IMR-90 (cell line): ENCODE measurements at regions not wholly inside any gene's neighbourhood (a gene's known extent, or its start where the extent isn't known, plus 50 kb on each side); places are given as distances from the start of the nearest gene placed in this dataset.

Experiments used
- ATAC-seq: fragments of 200-7000 bp; cut with Tn5 transposase; 2 replicates; pipeline ENCODE4 v1.9.1; 2020; ENCODE audit warnings: low read depth, mild to moderate bottlenecking, moderate library complexity
- BruUV-seq: library from RNA; stranded (reverse); fragments of 400-500 nt; replicated peaks from 2 replicates; lab custom pipeline; 2021; lab: Mats Ljungman, UMichigan
- CTCF ChIA-PET: fragments of 300-600 bp; formaldehyde crosslinking; extraction: SDS; loops from one replicate; lab custom pipeline; 2021; ENCODE audit warnings: antibody characterized with exemption; lab: Yijun Ruan, JAX
- POLR2A ChIA-PET: fragments of 300-600 bp; sonication (Branson Sonifier 250); formaldehyde crosslinking; loops from one replicate; lab custom pipeline; 2022; ENCODE audit warnings: antibody characterized with exemption; ENCODE audit not compliant: unreplicated experiment; lab: Charles Lee
- DNase-seq: peaks from one replicate; pipeline ENCODE4 v3.0.0; 2013
- H2AFZ ChIP-seq: replicated peaks from 2 replicates; pipeline ENCODE3; 2013; ENCODE audit warnings: low read length, mild to moderate bottlenecking; ENCODE audit not compliant: poor library complexity
- H2AK5ac ChIP-seq: 2 replicates; pipeline ENCODE4 v1.6.1; 2013; ENCODE audit warnings: low read depth, low read length, inconsistent platforms
- H2AK9ac ChIP-seq: replicated peaks from 2 replicates; pipeline ENCODE3; 2013; ENCODE audit warnings: mild to moderate bottlenecking, low read depth, low read length, moderate library complexity; ENCODE audit not compliant: poor library complexity
- H2BK120ac ChIP-seq: 2 replicates; pipeline ENCODE4 v1.6.1; 2013; ENCODE audit warnings: low read depth, low read length, inconsistent platforms
- H2BK15ac ChIP-seq: 3 replicates; pipeline ENCODE4 v1.6.1; 2013; ENCODE audit warnings: low read depth, low read length, inconsistent platforms
- H2BK20ac ChIP-seq: 2 replicates; pipeline ENCODE4 v1.6.1; 2013; ENCODE audit warnings: low read depth, mild to moderate bottlenecking, inconsistent platforms, low read length, moderate library complexity
- H2BK5ac ChIP-seq: 2 replicates; pipeline ENCODE4 v1.6.1; 2013; ENCODE audit warnings: mild to moderate bottlenecking, low read depth, low read length, inconsistent platforms; ENCODE audit not compliant: poor library complexity, severe bottlenecking
- H3K14ac ChIP-seq: replicated peaks from 2 replicates; pipeline ENCODE4 v1.6.1; 2013; ENCODE audit warnings: low read depth, low read length, inconsistent platforms
- H3K18ac ChIP-seq: 2 replicates; pipeline ENCODE4 v1.6.1; 2013; ENCODE audit warnings: low read depth, low read length, control low read depth
- H3K23ac ChIP-seq: 2 replicates; pipeline ENCODE4 v1.6.1; 2013; ENCODE audit warnings: low read depth, low read length, inconsistent platforms
- H3K27ac ChIP-seq: 2 replicates; pipeline ENCODE4 v1.5.1; 2013; ENCODE audit warnings: mild to moderate bottlenecking, control low read depth, low read length; ENCODE audit not compliant: insufficient read depth
- H3K27me3 ChIP-seq: 2 replicates; pipeline ENCODE4 v1.6.1; 2013; ENCODE audit warnings: low read length; ENCODE audit not compliant: control insufficient read depth, insufficient read depth
- H3K36me3 ChIP-seq: 2 replicates; pipeline ENCODE4 v1.6.1; 2013; ENCODE audit warnings: low read length, mixed read lengths; ENCODE audit not compliant: control insufficient read depth, insufficient read depth
- H3K4ac ChIP-seq: 2 replicates; pipeline ENCODE4 v1.6.1; 2013; ENCODE audit warnings: low read depth, low read length, inconsistent platforms
- H3K4me1 ChIP-seq: 2 replicates; pipeline ENCODE4 v1.6.1; 2013; ENCODE audit warnings: low read length, mixed read lengths; ENCODE audit not compliant: control insufficient read depth, insufficient read depth
- H3K4me2 ChIP-seq: 2 replicates; pipeline ENCODE4 v1.6.1; 2013; ENCODE audit warnings: low read depth, mild to moderate bottlenecking, control low read depth, low read length, moderate library complexity
- H3K4me3 ChIP-seq: 2 replicates; pipeline ENCODE4 v1.5.1; 2013; ENCODE audit warnings: low read depth, mild to moderate bottlenecking, control low read depth, low read length, moderate library complexity; ENCODE audit not compliant: insufficient read depth
- H3K56ac ChIP-seq: 2 replicates; pipeline ENCODE4 v1.6.1; 2013; ENCODE audit warnings: low read length, inconsistent platforms; ENCODE audit not compliant: insufficient read depth; ENCODE audit errors: extremely low read depth
- H3K79me1 ChIP-seq, 2 experiments: 2 replicates each; pipeline ENCODE4 v1.6.1; 2013; ENCODE audit warnings: low read length in 2 of 2, inconsistent platforms in 1 of 2, low read depth in 1 of 2
- H3K9ac ChIP-seq: 2 replicates; pipeline ENCODE4 v1.6.1; 2013; ENCODE audit warnings: low read depth, low read length, control low read depth
- H3K9me1 ChIP-seq: 2 replicates; pipeline ENCODE4 v1.6.1; 2013; ENCODE audit warnings: low read length, inconsistent platforms; ENCODE audit not compliant: insufficient read depth
- H3K9me3 ChIP-seq: 2 replicates; pipeline ENCODE4 v1.6.1; 2013; ENCODE audit warnings: low read length; ENCODE audit not compliant: control insufficient read depth, insufficient read depth
- H4K20me1 ChIP-seq: 2 replicates; pipeline ENCODE4 v1.6.1; 2013; ENCODE audit warnings: low read length, inconsistent platforms; ENCODE audit not compliant: insufficient read depth
- H4K5ac ChIP-seq: 2 replicates; pipeline ENCODE4 v1.6.1; 2013; ENCODE audit warnings: mild to moderate bottlenecking, low read depth, low read length, control low read depth
- H4K8ac ChIP-seq, 2 experiments: 2 replicates each; pipeline ENCODE4 v1.6.1; 2013; ENCODE audit warnings: low read depth in 2 of 2, low read length in 2 of 2, control low read depth in 1 of 2, inconsistent platforms in 1 of 2
- H4K91ac ChIP-seq: 2 replicates; pipeline ENCODE4 v1.6.1; 2013; ENCODE audit warnings: low read depth, low read length, inconsistent platforms; ENCODE audit not compliant: insufficient read depth
- BHLHE40 ChIP-seq: fragments of 150-350 bp; IDR thresholded peaks from 2 replicates; pipeline ENCODE4 v1.6.1; 2016; ENCODE audit warnings: mild to moderate bottlenecking, low read depth, low read length
- CEBPB ChIP-seq: IDR thresholded peaks from 2 replicates; pipeline ENCODE4 v1.6.1; 2012; ENCODE audit warnings: low read depth, low read length, improper control_type of control experiment
- CHD1 ChIP-seq: IDR thresholded peaks from 2 replicates; pipeline ENCODE4 v1.6.1; 2012; ENCODE audit warnings: low read depth, low read length, improper control_type of control experiment
- FOS ChIP-seq: fragments of 150-350 bp; IDR thresholded peaks from 2 replicates; pipeline ENCODE4 v1.6.1; 2016; ENCODE audit warnings: low read depth, low read length
- MAFK ChIP-seq: IDR thresholded peaks from 2 replicates; pipeline ENCODE4 v1.6.1; 2012; ENCODE audit warnings: low read depth, low read length, improper control_type of control experiment
- MAZ ChIP-seq: IDR thresholded peaks from 2 replicates; pipeline ENCODE4 v1.6.1; 2012; ENCODE audit warnings: low read depth, mild to moderate bottlenecking, low read length, improper control_type of control experiment, moderate library complexity, borderline replicate concordance
- MXI1 ChIP-seq: IDR thresholded peaks from 2 replicates; pipeline ENCODE4 v1.6.1; 2012; ENCODE audit warnings: low read depth, mild to moderate bottlenecking, low read length, moderate library complexity, borderline replicate concordance
- NFE2L2 ChIP-seq: fragments of 150-350 bp; IDR thresholded peaks from 2 replicates; pipeline ENCODE4 v1.6.1; 2016; ENCODE audit warnings: low read depth, mild to moderate bottlenecking, low read length
- POLR2A ChIP-seq: IDR thresholded peaks from 2 replicates; pipeline ENCODE4 v1.6.1; 2012; ENCODE audit warnings: mild to moderate bottlenecking, low read depth, low read length
- RAD21 ChIP-seq: IDR thresholded peaks from 2 replicates; pipeline ENCODE4 v1.6.1; 2012; ENCODE audit warnings: low read length, improper control_type of control experiment
- RCOR1 ChIP-seq: IDR thresholded peaks from 2 replicates; pipeline ENCODE4 v1.6.1; 2012; ENCODE audit warnings: mild to moderate bottlenecking, low read length, improper control_type of control experiment; ENCODE audit not compliant: insufficient replicate concordance
- RFX5 ChIP-seq: IDR thresholded peaks from 2 replicates; pipeline ENCODE4 v1.8.0; 2012; ENCODE audit warnings: low read depth, mild to moderate bottlenecking, low read length, moderate library complexity
- SMC3 ChIP-seq: fragments of 150-350 bp; IDR thresholded peaks from 2 replicates; pipeline ENCODE4 v1.6.1; 2016; ENCODE audit warnings: low read depth, mild to moderate bottlenecking, antibody characterized with exemption, low read length, moderate library complexity
- WGBS, 2 experiments: methylation state at CpG; one replicate each; pipeline versions ENCODE4 v1.1.5 to v1.1.7; 2013; ENCODE audit warnings: missing lambda C conversion rate in 2 of 2; ENCODE audit not compliant: insufficient read length in 1 of 2; ENCODE audit errors: extremely low coverage in 2 of 2; 5-methylcytosine and 5-hydroxymethylcytosine counted together
- dilution Hi-C: fragments of 300-500 bp; cut with HindIII; formaldehyde crosslinking; loops from one replicate; pipeline ENCODE4 v1.14.3; 2018; ENCODE audit warnings: low sequenced_read_pairs; ENCODE audit not compliant: unreplicated experiment
- in situ Hi-C: fragments of 300-500 bp; cut with MboI; formaldehyde crosslinking; loops from 3 replicates; pipeline ENCODE4 v1.14.3; 2019; ENCODE audit warnings: low sequenced_read_pairs, inconsistent platforms, mixed read lengths
- intact Hi-C: fragments of 100-400 bp; cut with micrococcal nuclease; formaldehyde crosslinking; loops from 2 replicates; pipeline ENCODE4 v1.10.0; 2022
- TF ChIP-seq, protein P1 (sequence below): conservative IDR thresholded peaks from 2 replicates; pipeline ENCODE4 v1.5.1; 2012; ENCODE audit warnings: mild to moderate bottlenecking, low read depth, low read length, improper control_type of control experiment
- TF ChIP-seq, protein P2 (sequence below): fragments of 150-350 bp; IDR thresholded peaks from 2 replicates; pipeline ENCODE4 v1.6.1; 2016; ENCODE audit warnings: low read depth, mild to moderate bottlenecking, low read length, moderate library complexity, borderline replicate concordance
- TF ChIP-seq, protein P3 (sequence below): fragments of 150-350 bp; IDR thresholded peaks from 2 replicates; pipeline ENCODE4 v1.6.1; 2017; ENCODE audit warnings: mild to moderate bottlenecking, antibody characterized with exemption, low read length, low read depth

DNA sequence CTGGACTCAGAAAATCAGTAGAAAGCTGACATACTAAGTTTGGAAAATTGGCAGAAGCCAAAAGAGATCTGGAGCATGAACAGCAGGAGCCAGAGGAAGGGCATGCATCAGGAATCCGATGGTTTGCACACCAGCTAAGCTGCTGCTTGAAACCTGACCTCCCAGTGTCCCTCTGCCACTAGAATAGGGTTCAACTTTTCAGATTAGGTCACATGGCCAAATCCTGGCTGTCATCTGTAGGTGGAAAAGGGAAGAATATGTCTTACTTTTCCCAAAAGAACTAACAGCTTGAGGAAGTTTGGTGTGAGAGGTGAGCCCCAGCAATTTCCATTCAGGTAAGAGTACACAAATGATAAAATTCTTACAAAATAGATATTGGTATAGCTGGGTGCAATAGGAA lies 732.6 kb downstream of the RERGL start:
- H4K5ac ChIP-seq, result no peak overlapping the region
- H3K4me2 ChIP-seq, result no peak overlapping the region
- H3K14ac ChIP-seq, result no peak overlapping the region
- no peak overlapping the region for H2BK15ac ChIP-seq
- no TSS peak for BruUV-seq
- no peak overlapping the region for H3K4ac ChIP-seq
- no peak overlapping the region for H2BK20ac ChIP-seq
- H3K9me1 ChIP-seq, result no peaks in the 10 kb centered on the region
- no peak overlapping the region for H4K91ac ChIP-seq
- H3K56ac ChIP-seq, result no peak overlapping the region
- H3K27me3 ChIP-seq, result no peaks in the 10 kb centered on the region
- CTCF ChIA-PET, result no interaction called here
- H3K9ac ChIP-seq, result no peak overlapping the region
- no peaks in the 10 kb centered on the region for H4K20me1 ChIP-seq
- H4K8ac ChIP-seq, result no peak overlapping the region
- in situ Hi-C loops, result no loop called here
- no peak overlapping the region for H2BK120ac ChIP-seq
- no peaks in the 10 kb centered on the region for H3K4me1 ChIP-seq
- H3K27ac ChIP-seq, result no peak overlapping the region
- no peak overlapping the region for H3K18ac ChIP-seq
- no peak overlapping the region for H2AK5ac ChIP-seq
- peaks cover 11% of the 10 kb centered on the region for H3K9me3 ChIP-seq
- dilution Hi-C loops, result no loop called here
- no peak overlapping the region for H3K23ac ChIP-seq
- intact Hi-C loops, result no loop called here
- ATAC-seq, result no peak
- WGBS, 2 experiments, result 0% methylated on average over 1 of the region's 1 CpG; no CpG with 5 or more reads in 1 of the 2 experiments
- H2BK5ac ChIP-seq, result no peak overlapping the region
- H3K4me3 ChIP-seq, result no peak overlapping the region
- no peak for TF ChIP-seq FOS
- no peak for TF ChIP-seq RFX5
- TF ChIP-seq, protein P1, sequence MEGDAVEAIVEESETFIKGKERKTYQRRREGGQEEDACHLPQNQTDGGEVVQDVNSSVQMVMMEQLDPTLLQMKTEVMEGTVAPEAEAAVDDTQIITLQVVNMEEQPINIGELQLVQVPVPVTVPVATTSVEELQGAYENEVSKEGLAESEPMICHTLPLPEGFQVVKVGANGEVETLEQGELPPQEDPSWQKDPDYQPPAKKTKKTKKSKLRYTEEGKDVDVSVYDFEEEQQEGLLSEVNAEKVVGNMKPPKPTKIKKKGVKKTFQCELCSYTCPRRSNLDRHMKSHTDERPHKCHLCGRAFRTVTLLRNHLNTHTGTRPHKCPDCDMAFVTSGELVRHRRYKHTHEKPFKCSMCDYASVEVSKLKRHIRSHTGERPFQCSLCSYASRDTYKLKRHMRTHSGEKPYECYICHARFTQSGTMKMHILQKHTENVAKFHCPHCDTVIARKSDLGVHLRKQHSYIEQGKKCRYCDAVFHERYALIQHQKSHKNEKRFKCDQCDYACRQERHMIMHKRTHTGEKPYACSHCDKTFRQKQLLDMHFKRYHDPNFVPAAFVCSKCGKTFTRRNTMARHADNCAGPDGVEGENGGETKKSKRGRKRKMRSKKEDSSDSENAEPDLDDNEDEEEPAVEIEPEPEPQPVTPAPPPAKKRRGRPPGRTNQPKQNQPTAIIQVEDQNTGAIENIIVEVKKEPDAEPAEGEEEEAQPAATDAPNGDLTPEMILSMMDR, result no peak
- TF ChIP-seq MAZ, result no peak
- TF ChIP-seq, protein P2, sequence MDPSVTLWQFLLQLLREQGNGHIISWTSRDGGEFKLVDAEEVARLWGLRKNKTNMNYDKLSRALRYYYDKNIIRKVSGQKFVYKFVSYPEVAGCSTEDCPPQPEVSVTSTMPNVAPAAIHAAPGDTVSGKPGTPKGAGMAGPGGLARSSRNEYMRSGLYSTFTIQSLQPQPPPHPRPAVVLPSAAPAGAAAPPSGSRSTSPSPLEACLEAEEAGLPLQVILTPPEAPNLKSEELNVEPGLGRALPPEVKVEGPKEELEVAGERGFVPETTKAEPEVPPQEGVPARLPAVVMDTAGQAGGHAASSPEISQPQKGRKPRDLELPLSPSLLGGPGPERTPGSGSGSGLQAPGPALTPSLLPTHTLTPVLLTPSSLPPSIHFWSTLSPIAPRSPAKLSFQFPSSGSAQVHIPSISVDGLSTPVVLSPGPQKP, result no peak
- TF ChIP-seq, protein P3, sequence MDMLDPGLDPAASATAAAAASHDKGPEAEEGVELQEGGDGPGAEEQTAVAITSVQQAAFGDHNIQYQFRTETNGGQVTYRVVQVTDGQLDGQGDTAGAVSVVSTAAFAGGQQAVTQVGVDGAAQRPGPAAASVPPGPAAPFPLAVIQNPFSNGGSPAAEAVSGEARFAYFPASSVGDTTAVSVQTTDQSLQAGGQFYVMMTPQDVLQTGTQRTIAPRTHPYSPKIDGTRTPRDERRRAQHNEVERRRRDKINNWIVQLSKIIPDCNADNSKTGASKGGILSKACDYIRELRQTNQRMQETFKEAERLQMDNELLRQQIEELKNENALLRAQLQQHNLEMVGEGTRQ, result no peak
- no peak for TF ChIP-seq NFE2L2
- TF ChIP-seq RAD21, result no peak
- no peak for TF ChIP-seq SMC3
- TF ChIP-seq CHD1, result no peak
- TF ChIP-seq MAFK, result no peak
- TF ChIP-seq POLR2A, result no peak
- TF ChIP-seq MXI1, result no peak
- TF ChIP-seq BHLHE40, result no peak
- no peak for TF ChIP-seq CEBPB
- TF ChIP-seq RCOR1, result no peak
- no peak overlapping the region for H2AK9ac ChIP-seq
- H3K79me1 ChIP-seq, result no peaks in the 10 kb centered on the region
- DNase-seq, result no peak
- no peak overlapping the region for H2AFZ ChIP-seq
- no peaks in the 10 kb centered on the region for H3K36me3 ChIP-seq
- POLR2A ChIA-PET, result no interaction called here
